Right kidney (tissue), 1 donor: ENCODE measurements at regions not wholly inside any gene's neighbourhood (a gene's known extent, or its start where the extent isn't known, plus 50 kb on each side); places are given as distances from the start of the nearest gene placed in this dataset.
"Not testable (repeated sequence)": the region's sequence is repeated elsewhere in the genome, so short reads cannot be mapped to it uniquely, and the experiment has no call there.

Experiments
- DNase-seq: peaks from one replicate; pipeline ENCODE4 v3.0.0-alpha.2; 2016

- no peak for DNase-seq
Observed at GRCh38 chr2:155665704-155666103, 666.8 kb downstream of the NR4A2 start.

DNA sequence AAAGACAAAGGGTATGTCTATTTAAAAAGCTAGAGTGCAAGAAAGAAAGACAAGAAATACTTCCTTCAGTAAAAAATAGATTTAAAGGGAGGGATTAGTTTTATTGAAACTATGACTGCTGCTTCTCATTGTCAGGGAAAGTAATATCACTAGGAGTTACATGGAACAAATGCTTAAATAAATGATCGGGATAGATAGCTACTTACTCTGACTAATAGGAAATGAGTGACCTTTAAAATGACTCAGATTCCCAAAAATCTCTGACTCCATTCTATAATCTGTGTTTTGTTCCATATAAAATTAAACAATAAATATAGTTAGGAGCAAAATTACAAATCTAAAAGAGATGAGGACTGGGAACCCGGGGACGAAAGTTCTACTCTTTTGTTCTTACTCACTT is 669.3 kb downstream of the NR4A2 start:
- DNase-seq = no peak

GRCh38 chr2:155662224-155662623 is 670.3 kb downstream of the NR4A2 start:
- DNase-seq = no peak

DNA sequence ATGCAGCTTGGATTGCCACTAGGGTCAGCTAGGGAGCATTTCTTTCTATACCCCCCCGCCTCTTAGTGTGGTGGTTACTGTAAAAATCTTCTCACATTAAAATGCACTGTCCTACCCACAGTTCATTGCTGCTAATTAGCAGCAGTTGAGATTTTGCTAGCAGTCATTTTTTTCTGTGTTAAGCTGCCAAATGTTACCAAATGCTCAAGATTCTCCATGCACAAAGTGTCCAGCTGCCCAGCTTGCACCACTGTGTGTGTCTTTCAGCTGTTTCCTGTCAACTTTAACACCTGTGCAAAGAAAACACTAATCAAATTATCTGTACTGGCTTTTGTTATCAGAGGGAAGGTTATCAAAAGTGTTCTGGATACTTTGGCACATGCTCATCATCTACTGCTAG is 679.3 kb downstream of the NR4A2 start:
- no peak for DNase-seq

GRCh38 chr2:155651851-155652250 is 680.7 kb downstream of the NR4A2 start:
- DNase-seq = no peak

- no peak for DNase-seq
Observed at GRCh38 chr2:155645791-155646190, 686.7 kb downstream of the NR4A2 start.

DNA sequence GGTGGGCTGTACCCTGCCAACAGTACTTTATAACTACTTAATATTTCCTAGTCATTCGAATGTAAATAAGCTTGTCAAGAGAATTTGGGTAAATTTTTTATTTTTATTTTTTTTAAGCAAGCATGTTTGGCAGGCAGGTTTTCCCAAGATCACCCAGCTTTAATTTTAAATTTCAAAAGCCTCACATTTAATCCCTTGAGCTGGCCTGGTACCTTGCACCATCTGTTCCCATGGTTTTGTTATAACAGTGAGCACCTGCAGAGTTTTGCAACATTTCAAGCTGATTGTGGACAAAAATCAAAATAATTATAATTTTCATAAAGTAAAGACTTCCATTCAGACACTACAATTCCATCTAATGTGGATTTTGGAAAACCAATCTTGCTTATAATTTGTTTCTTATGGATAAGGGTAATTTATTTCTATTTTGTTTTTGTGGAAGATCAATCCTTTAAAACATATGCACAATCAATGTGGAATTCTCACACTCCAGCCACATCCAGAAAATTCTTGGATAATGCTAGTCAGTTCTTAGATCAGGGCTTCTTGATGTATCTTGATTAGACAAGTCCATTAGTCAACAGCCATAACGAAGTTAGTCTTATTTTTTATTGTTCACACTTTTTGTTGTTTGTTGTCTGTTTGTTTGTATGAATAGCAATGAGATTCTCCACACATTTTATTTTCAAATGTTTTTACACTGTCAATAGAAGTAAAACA is 689.3 kb downstream of the NR4A2 start:
- DNase-seq = no peak

GRCh38 chr2:155633887-155634570 is 698.5 kb downstream of the NR4A2 start:
- DNase-seq = no peak

DNA sequence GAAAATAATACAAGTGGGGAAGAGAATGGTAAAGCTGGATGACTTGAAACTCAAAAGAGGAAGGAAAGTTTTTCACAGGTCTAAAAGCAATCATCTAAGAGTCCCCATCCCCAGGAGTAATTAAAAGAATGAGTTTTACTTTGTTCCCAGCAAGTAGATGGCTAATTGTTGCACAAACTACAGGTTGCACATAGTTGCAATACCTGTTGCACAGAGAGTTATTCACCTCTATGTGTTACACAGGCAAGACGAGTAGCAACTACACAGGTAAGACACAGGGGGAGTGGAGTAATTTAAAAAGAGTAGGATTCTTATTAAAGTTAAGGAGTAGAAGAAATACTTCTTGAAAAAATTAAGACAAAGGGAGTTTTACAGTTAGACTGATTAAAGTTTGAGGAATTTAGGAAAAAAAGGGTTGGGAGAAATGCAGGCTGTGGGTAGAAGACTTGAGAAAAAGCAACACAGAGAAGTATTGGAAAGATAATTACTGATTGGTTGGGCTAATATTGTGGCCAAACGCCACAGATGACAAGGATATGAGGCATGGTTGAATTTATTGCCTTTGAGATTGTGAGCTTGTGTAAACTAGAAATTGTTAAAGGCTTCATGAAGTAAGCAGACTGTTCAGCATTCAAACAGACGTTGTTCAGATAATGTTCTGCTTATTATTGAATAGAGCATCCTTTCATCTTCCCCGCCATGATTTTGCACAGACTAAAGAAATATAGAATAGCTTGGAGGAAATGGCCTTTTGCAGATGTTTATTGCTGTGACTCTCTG is 699.3 kb downstream of the NR4A2 start:
- no peak for DNase-seq

DNA sequence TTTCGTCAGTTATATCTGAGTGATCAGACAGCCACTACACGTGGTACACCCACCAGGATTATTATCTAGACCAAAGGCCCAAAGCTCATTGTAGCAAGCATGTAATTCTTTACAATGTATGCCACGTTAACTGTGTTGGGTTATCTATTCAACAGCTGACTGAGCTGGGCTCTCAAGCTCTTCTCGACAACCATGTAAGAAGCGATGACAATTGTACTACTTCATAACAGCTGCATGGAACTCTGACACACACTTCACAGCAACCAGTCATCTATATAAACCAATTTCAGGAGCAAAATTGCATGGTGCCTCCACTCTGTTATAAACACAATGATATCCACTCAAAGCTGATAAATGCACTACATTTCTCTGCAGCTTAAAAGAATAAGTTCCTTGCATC is 701.8 kb downstream of the NR4A2 start:
- DNase-seq = no peak

- DNase-seq = no peak
Observed at GRCh38 chr2:155622443-155622842, 710.1 kb downstream of the NR4A2 start.

DNA sequence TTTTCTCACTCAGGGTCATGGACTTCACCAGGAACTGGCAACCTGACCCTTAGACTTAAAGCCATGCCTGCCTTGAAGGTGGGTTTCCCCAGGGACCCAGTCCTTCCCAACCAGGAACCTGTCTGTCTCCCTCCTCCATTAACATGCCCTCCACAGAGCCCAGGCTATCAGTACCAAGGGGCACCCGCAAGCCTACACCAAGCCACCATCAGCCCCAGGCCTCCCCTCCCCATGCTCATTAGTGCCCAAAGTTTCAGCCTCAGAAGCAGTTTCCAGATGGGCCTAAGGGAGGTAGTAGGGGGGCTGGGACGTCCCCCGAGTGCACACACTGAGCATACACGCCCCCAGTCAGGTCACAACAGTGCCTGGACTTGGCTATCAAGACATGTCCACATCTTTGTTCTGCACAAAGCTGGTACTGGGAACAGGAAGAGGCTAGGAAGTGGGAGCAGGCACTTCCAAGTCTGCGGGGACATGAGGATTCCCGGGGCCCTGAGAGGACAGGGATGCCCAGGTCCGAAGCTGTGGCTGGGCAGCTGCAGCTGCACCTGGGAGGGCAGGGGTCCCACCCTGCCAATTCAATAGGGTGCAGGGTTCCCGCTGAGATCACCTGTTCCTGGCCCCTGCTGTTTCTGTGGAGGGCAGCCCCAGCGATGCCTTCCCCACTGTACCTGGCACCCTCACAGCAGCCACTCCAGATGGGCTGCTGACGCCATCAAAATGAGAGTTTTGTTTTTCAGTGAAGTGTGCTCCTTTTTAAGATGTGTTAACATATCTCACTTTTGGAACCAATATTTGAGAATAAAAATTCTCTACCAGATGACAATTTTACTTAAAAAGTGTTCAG is 731.4 kb downstream of the NR4A2 start:
- no peak for DNase-seq

DNA sequence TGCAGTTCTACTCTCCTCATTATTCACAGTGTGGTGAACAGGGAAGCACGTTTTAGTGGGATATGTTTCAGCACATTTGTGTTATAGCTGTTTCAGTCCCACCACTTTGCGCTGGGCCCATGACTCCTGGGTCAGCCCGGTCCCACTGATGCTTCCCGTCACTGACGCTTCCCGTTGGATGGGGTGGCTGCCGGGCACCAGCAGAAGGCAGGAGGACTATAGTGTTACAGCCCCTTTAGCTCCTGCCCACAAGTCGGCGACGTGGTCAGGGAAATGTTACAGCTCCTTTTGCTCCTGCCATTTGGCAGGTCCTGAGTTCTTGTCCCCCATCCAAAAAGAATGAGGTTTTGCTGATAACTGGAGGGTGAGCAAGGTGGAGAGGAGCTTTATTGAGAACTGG is 732.2 kb downstream of the NR4A2 start:
- no peak for DNase-seq

DNA sequence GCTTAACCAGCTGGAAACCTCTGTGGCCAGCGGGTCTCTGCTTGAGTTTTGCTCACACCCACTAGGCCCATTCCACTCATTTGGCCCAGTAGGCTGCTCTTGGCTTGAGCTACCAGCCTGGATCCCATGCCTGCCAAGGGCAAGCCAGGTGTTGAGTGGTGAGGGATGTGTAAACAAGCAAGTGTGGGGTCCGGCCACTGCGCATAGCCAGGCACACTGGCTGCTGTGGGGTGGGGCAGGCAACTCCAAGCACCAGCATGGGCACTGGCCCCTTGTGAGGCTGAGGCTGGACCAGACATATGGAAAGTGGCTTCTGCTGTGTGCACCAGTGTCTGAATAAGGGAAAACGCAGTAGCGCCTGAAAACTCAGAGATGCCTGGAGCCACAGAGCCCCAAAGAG is 732.7 kb downstream of the NR4A2 start:
- no peak for DNase-seq

GRCh38 chr2:155583674-155584195 is 748.8 kb downstream of the NR4A2 start:
- DNase-seq = no peak

DNA sequence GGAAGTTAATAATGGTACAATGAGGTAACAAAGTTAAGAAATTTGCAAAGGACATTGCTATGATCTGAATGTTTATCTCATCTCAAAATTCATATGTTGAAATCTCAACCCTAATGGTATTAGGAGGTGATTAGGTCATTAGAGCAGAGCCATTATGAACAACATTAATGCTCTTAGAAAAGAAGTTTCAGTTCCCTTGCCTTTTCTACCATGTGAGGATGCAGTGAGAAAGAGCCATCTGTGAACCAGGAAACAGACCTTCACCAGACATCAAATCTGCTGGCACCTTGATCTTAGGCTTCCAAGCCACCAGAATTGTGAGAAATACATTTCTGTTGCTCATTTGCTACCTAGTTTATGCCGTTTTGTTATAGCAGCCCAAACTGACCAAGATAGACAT is 757.6 kb downstream of the NR4A2 start:
- DNase-seq = no peak

DNA sequence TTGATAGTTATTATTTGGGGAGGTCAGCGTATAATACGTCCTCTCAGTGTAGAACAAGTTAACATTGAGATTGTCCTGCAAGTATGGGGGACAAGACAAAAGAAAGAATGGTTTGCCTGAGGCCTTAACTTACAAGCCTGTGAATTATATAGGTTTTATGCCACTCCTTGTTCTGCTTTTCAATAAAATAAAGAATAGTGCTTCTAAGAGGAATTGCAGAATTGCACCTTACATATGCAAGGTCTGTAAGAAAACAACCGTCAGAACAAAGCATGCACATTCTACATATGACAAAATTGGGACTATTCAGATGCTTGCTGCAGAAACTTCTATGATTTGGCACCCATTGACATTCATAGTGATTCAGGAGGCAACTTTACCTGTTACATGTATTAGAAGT is 785.0 kb downstream of the NR4A2 start:
- DNase-seq = no peak

DNA sequence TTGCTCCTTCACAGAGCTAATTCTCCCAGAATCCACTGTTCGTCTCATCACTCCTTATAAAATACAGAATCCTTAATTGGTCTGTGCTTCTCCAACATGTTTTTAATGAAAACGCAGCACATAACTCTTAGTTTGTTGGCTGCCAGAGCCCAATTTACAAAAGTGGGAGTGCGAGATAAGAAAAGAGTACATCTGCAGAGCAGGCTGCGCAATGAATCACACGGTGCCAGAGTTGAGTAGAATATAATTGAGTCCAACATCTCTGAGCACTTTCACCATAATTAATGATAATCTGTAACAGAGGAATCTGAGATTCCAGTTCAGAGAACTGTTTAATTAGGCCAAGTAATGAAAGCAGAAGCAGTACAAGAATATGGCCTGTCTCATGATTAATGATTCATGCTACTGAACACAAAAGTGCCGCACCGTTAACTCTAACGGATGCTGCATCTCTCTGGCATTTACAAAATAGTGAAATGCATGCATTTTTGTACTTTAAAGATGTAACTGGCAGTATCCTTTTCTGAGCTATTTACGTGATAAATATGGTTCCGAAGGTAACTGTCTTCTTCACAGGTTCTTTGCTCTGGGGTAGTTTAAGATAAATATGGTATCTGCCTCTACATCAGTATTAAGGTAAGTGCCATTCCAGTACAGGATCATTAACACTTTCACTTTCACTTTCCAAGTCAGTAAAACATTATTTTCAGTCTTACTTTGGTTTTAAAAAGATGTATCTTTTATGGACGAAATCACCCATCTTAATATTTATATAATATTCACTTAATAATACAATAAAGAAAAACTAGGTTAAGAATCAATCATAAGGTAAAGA is 785.6 kb downstream of the NR4A2 start:
- DNase-seq = peak; percentile 7

GRCh38 chr2:155539028-155539427 is 793.5 kb downstream of the NR4A2 start:
- not testable (repeated sequence) for DNase-seq

- no peak for DNase-seq
Observed at GRCh38 chr2:155528034-155528433, 804.5 kb downstream of the NR4A2 start.

- no peak for DNase-seq
Observed at GRCh38 chr2:155525199-155525598, 807.3 kb downstream of the NR4A2 start.
